ACC112 (cell line): ENCODE measurements at regions not wholly inside any gene's neighbourhood (a gene's known extent, or its start where the extent isn't known, plus 50 kb on each side); places are given as distances from the start of the nearest gene placed in this dataset.

Experiments
- H2AFZ ChIP-seq: fragments of 200-600 bp; sonication (generic); one replicate; pipeline ENCODE4 v1.6.0; 2017; ENCODE audit warnings: antibody characterized with exemption, low read length; ENCODE audit not compliant: unreplicated experiment
- H3K27ac ChIP-seq: fragments of 200-600 bp; sonication (generic); 2 replicates; pipeline ENCODE4 v1.5.1; 2014; ENCODE audit warnings: low read depth, mild to moderate bottlenecking, antibody characterized with exemption, low read length, moderate library complexity
- H3K27me3 ChIP-seq: fragments of 200-600 bp; sonication (generic); 2 replicates; pipeline ENCODE4 v1.6.1; 2014; ENCODE audit warnings: mild to moderate bottlenecking, antibody characterized with exemption, low read length, moderate library complexity, mixed read lengths; ENCODE audit not compliant: insufficient read depth
- H3K36me3 ChIP-seq: fragments of 200-600 bp; sonication (generic); 2 replicates; pipeline ENCODE4 v1.6.1; 2016; ENCODE audit warnings: mild to moderate bottlenecking, antibody characterized with exemption, low read length, moderate library complexity, mixed read lengths; ENCODE audit not compliant: insufficient read depth
- H3K4me1 ChIP-seq: fragments of 200-600 bp; sonication (generic); one replicate; pipeline ENCODE4 v1.6.1; 2016; ENCODE audit warnings: low read length, mixed read lengths; ENCODE audit not compliant: insufficient read depth, unreplicated experiment, control insufficient read depth
- H3K4me3 ChIP-seq: fragments of 200-600 bp; sonication (generic); 2 replicates; pipeline ENCODE4 v1.5.1; 2014; ENCODE audit warnings: mild to moderate bottlenecking, low read depth, low read length
- H3K79me2 ChIP-seq: fragments of 200-600 bp; sonication (generic); one replicate; pipeline ENCODE4 v1.6.0; 2016; ENCODE audit warnings: low read length; ENCODE audit not compliant: control insufficient read depth, unreplicated experiment, insufficient read depth

DNA sequence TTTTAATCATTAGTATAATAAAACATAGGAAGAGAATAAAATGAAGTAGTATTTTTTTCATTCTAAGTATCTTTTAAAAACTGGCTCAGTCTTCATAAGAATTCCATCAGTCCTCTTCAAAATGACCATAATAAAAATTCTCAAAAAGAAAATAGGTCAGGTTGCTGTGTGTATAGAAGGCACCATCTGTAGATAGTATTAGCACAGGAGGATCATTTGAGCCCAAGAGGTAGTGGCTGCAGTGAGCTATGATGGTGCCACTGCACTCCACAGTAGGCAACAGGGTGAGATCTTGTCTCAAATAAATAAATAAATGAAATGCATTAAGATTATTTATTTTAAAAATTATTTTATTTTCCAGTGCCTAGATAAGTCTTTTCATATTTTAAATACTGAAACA lies 475.8 kb downstream of the ZNF804A start:
- Histone ChIP-seq H3K36me3 (no peaks in the 10 kb centered on the region), H3K4me3 (no peak overlapping the region), H3K27me3 (no peaks in the 10 kb centered on the region), H3K27ac (no peak overlapping the region), H2AFZ (no peak overlapping the region), H3K4me1 (no peaks in the 10 kb centered on the region), H3K79me2 (no peaks in the 10 kb centered on the region)

DNA sequence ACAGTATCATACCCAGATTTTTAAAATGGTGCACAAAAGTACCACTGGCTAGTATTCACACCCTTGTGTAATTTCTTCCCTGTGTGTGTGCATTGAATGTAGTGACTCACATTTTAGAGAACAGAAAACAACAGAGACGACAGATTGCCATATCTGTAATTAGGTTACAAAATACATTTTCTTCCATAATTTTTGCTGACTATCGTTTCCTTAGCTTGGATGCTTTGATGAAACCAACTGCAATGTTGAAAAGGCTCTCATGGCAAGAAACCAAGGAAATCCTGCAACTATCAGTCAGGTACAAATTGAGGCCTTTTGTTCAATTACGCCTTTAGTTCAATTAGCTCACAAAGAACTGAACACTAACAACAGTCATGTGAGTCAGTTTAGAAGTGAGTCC lies 484.4 kb downstream of the ZNF804A start:
- Histone ChIP-seq H2AFZ (no peak overlapping the region), H3K27me3 (no peaks in the 10 kb centered on the region), H3K79me2 (no peaks in the 10 kb centered on the region), H3K36me3 (no peaks in the 10 kb centered on the region), H3K27ac (no peak overlapping the region), H3K4me1 (no peaks in the 10 kb centered on the region), H3K4me3 (no peak overlapping the region)

DNA sequence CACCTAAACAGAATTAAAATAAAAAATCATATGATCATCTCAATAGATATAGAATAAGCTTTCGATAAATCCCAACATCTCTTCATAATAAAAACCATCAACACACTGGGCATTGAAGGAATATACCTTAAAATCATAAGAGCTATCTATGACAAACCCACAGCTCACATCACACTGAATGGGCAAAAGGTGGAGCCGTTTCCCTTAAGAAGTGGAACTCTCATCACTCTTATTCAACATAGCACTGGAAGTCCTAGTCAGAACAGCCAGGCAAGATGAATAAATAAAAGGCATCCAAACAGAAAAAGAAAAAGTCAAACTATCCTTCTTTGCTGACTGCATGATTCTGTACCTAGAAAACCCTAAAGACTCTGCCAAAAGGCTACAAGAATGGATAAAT lies 510.3 kb downstream of the ZNF804A start:
- H3K27ac ChIP-seq = no peak overlapping the region
- no peak overlapping the region for H3K4me3 ChIP-seq
- H2AFZ ChIP-seq = no peak overlapping the region
- H3K27me3 ChIP-seq = no peaks in the 10 kb centered on the region
- H3K79me2 ChIP-seq = no peaks in the 10 kb centered on the region
- no peaks in the 10 kb centered on the region for H3K36me3 ChIP-seq
- no peaks in the 10 kb centered on the region for H3K4me1 ChIP-seq

DNA sequence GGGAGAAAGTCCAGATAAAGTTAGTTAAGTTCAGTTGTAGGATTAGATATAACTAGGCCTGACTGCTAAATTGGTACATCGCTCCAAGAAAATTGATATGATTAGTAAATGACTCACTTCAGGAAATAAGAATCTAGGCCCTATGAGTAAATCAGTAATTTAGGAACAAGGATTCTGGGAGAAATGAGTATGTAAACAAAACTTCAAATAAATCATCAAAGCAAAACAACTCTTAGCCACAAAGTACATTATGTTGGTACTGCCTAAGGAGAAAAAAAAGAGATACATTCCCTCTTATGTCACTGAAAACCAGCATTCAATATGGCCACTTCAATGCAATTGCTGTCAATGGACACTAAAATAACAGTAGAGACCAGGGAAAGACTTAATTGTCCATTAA lies 529.1 kb downstream of the ZNF804A start:
- no peaks in the 10 kb centered on the region for H3K36me3 ChIP-seq
- H3K4me3 ChIP-seq = no peak overlapping the region
- no peak overlapping the region for H3K27ac ChIP-seq
- no peak overlapping the region for H2AFZ ChIP-seq
- no peaks in the 10 kb centered on the region for H3K79me2 ChIP-seq
- no peaks in the 10 kb centered on the region for H3K27me3 ChIP-seq
- H3K4me1 ChIP-seq = no peaks in the 10 kb centered on the region

DNA sequence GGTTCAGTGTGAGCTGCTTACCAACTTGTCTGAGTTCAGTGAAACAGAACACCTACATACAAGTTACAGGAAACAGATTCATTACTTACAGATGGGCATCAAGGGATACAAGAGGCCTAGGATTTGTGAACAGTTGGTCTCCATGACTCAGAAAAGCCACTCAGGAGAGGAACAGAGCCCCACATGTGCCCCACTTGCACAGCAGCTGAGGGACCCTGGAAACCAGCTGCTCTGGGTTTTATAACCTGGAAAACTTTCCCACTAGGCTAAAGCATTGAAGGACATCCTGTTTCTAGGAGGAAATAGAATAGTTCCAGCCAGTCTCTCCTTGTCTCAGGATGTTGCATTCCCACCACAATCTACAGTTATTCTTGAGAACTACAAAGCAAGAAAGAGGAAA lies 530.0 kb downstream of the ZNF804A start:
- no peak overlapping the region for H2AFZ ChIP-seq

DNA sequence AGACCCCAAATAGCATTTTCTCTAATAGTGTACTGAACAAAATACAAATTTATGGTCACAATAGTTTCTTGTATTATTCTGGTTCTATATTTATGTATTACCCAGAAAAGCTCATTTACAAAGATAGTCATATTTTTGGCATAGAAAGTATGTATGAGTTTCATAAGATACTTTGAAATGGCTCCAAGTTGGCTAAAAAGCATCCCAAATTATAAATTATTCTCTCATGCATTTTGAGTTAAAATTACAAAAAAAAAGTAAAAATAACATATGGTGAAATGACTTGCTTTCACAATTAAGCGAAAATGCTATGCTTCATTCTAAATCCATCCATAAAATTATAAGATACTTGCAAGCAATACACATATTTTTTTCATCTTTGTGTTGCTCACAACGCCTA lies 530.7 kb downstream of the ZNF804A start:
- H3K4me1 ChIP-seq = no peaks in the 10 kb centered on the region
- H3K4me3 ChIP-seq = no peak overlapping the region
- no peaks in the 10 kb centered on the region for H3K79me2 ChIP-seq
- H3K27ac ChIP-seq = no peak overlapping the region
- H2AFZ ChIP-seq = no peak overlapping the region
- H3K27me3 ChIP-seq = no peaks in the 10 kb centered on the region
- H3K36me3 ChIP-seq = no peaks in the 10 kb centered on the region

More for the DNA sequence above, 530.0 kb downstream of the ZNF804A start:
- Histone ChIP-seq H3K36me3 (no peaks in the 10 kb centered on the region), H3K27me3 (no peaks in the 10 kb centered on the region), H3K4me3 (no peak overlapping the region), H3K79me2 (no peaks in the 10 kb centered on the region), H3K4me1 (no peaks in the 10 kb centered on the region), H3K27ac (no peak overlapping the region)

DNA sequence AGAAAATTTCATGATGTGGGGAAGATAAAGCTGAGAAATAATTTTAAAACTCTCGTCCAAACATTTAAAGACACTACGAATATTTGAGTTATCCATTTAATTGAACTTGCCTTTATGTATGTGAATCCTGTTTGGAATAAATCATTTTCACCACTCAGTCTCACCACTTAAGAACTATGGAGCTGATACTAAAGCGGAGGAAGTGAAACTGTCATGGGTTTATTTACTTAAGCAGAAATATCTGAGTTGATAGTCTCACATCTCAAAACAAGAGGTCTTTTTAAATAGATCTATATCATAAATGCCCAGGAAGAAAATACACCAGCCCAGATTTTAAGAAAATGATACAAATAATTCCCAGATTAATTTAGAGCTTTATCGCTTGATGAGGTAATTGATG lies 532.4 kb downstream of the ZNF804A start:
- H3K27ac ChIP-seq = no peak overlapping the region
- H2AFZ ChIP-seq = no peak overlapping the region

DNA sequence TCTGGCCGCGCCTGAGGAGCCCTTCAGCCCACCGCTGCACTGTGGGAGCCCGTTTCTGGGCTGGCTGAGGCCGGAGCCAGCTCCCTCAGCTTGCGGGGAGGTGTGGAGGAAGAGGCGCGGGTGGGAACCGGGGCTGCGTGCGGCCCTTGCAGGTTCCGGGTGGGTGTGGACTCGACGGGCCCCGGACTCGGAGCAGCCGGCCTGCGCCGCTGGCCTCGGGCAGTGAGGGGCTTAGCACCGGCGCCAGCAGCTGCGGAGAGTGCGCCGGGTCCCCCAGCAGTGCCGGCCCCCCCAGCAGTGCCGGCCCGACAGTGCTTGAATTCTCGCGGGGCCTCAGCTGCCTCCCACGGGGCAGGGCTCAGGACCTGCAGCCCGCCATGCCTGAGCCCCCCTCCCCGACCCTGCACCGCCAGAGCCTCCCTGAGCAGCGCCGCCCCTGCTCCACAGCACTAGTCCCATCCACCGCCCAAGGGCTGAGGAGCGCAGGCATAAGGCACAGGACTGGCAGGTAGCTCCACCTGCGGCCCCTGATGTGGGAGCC lies 534.2 kb downstream of the ZNF804A start:
- H3K27ac ChIP-seq = no peak overlapping the region
- no peaks in the 10 kb centered on the region for H3K4me1 ChIP-seq
- no peaks in the 10 kb centered on the region for H3K27me3 ChIP-seq
- no peaks in the 10 kb centered on the region for H3K79me2 ChIP-seq
- no peak overlapping the region for H2AFZ ChIP-seq
- no peak overlapping the region for H3K4me3 ChIP-seq
- H3K36me3 ChIP-seq = no peaks in the 10 kb centered on the region

More for the DNA sequence above, 532.4 kb downstream of the ZNF804A start:
- Histone ChIP-seq H3K27me3 (no peaks in the 10 kb centered on the region), H3K79me2 (no peaks in the 10 kb centered on the region), H3K4me3 (no peak overlapping the region), H3K4me1 (no peaks in the 10 kb centered on the region), H3K36me3 (no peaks in the 10 kb centered on the region)

DNA sequence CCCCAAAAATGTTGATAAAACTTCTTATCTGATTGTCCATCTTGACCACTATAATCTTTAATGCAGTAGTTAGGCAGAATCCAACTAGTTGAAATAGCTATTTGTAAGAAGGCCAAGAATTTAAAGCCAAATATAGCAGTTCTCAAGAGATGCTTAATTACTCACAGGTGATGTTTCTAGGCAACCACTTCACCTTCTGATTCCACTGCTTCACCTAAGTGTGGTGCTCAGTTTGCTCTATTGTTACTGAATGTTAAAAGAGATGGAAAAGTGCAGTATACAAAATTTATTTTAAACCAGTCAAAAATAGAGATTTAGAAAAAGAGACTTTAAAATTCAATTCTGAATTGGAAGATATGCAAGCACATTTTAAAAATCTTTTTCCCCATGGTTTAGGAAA lies 539.4 kb downstream of the ZNF804A start:
- no peaks in the 10 kb centered on the region for H3K27me3 ChIP-seq
- no peak overlapping the region for H2AFZ ChIP-seq
- no peaks in the 10 kb centered on the region for H3K36me3 ChIP-seq
- no peak overlapping the region for H3K27ac ChIP-seq
- no peaks in the 10 kb centered on the region for H3K79me2 ChIP-seq
- no peaks in the 10 kb centered on the region for H3K4me1 ChIP-seq
- no peak overlapping the region for H3K4me3 ChIP-seq

DNA sequence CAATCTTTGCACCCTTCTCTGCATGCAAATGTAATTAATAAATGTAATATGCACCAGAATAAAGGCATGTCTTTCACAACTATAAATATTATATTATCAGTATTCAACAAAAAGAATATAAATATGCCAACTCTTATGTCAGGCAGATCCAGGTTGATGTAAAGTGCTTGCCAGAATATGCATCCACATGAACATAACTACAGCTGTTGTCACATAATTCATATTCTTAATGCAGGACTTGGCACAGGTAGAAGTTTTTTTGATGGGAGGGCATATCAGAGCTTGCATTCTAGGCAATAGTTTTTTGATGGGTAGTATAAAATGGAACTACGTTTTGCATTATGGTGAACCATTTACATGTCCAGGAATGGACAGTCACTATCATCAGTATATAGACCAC lies 544.3 kb downstream of the ZNF804A start:
- H3K27me3 ChIP-seq = no peaks in the 10 kb centered on the region

DNA sequence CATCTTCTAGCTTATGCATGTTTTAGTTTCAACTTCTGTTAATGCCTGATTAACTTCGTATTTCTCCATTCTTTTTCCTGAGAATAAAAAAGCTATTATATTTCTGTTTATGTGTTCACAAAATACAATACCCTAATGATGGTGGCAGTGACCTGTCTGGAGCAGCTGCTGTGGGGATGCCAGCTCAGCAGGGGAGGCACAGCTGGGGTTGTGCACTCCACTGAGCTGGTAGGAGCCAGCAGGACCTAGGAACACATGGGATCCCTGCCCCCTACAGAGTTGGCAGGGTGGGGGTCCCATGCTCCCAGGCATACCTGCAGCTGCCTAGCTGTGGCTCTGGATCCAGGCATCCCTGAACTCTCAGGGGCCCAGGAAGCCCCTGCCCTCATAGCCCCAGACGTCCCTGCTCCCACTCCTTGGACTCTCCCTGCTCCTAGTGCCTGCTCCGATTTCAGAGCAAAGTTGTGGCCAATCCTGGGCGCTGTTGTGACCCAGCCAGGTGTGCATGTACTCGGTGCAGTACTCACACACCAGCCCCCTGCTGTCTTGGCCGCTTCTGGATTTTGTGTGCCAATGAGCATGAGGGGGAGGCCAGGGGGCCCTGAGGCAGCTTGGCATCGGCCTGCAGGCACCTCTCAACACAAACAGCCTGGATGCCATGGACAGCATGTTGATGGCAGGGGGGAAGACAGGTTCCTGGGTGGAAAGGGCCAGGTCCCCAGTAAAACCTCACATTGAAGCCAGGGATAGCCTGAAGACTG lies 546.0 kb downstream of the ZNF804A start:
- Histone ChIP-seq H3K27me3 (no peaks in the 10 kb centered on the region), H2AFZ (no peak overlapping the region), H3K4me3 (no peak overlapping the region), H3K27ac (no peak overlapping the region), H3K4me1 (no peaks in the 10 kb centered on the region), H3K79me2 (no peaks in the 10 kb centered on the region), H3K36me3 (no peaks in the 10 kb centered on the region)

More for the DNA sequence above, 544.3 kb downstream of the ZNF804A start:
- Histone ChIP-seq H3K27ac (no peak overlapping the region), H2AFZ (no peak overlapping the region), H3K36me3 (no peaks in the 10 kb centered on the region), H3K79me2 (no peaks in the 10 kb centered on the region), H3K4me3 (no peak overlapping the region), H3K4me1 (no peaks in the 10 kb centered on the region)
